GM23248 (cell line): ENCODE measurements at regions not wholly inside any gene's neighbourhood (a gene's known extent, or its start where the extent isn't known, plus 50 kb on each side); places are given as distances from the start of the nearest gene placed in this dataset.

Experiments used
- EZH2 ChIP-seq: fragments of 200-600 bp; sonication (generic); IDR thresholded peaks from 2 replicates; pipeline ENCODE4 v1.6.1; 2018; ENCODE audit warnings: antibody characterized with exemption, mild to moderate bottlenecking; ENCODE audit not compliant: insufficient read depth, poor library complexity, severe bottlenecking
- EZH2phosphoT487 ChIP-seq: fragments of 200-600 bp; sonication (generic); IDR thresholded peaks from 2 replicates; pipeline ENCODE4 v1.6.1; 2018; ENCODE audit warnings: antibody characterized with exemption, moderate library complexity, mild to moderate bottlenecking, low read depth; ENCODE audit not compliant: insufficient read depth

DNA sequence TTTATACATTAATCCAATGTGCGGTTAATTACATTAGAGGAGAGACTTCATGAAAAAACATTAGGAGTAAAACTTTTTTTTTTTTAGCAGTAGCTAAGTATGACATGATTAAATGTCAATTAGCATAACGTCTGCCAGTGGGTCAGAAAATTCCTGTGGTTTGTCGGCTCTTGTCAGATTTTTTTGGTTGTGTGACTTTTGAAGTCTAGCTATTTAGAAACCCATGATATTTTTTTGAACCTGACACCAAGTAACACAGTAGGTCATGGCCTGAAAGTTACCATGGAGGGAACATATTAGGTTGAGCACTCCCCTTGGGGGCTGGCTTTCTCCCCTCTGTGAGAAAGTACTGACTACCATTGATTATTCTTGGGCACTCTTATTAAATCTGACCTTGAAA, 84.8 kb upstream of the ALDH1A1 start:
- TF ChIP-seq EZH2 (no peak), EZH2phosphoT487 (no peak)
